Body of pancreas (tissue), 4 donors: ENCODE measurements at regions not wholly inside any gene's neighbourhood (a gene's known extent, or its start where the extent isn't known, plus 50 kb on each side); places are given as distances from the start of the nearest gene placed in this dataset.

Source experiments
- CTCF ChIP-seq, 7 experiments: fragments of 450-650 bp in 4 of 7; fragments of 200-600 bp in 3 of 7; sonication (generic) in 3 of 7; IDR thresholded peaks; one replicate each; pipeline ENCODE4 v1.5.1; 2016 to 2019; ENCODE audit warnings: antibody characterized with exemption in 7 of 7
- POLR2A ChIP-seq, 3 donors: fragments of 450-650 bp; IDR thresholded peaks; one replicate each; pipeline ENCODE4 v1.6.1; 2016; ENCODE audit warnings: antibody characterized with exemption in 3 of 3, mild to moderate bottlenecking in 2 of 3

DNA sequence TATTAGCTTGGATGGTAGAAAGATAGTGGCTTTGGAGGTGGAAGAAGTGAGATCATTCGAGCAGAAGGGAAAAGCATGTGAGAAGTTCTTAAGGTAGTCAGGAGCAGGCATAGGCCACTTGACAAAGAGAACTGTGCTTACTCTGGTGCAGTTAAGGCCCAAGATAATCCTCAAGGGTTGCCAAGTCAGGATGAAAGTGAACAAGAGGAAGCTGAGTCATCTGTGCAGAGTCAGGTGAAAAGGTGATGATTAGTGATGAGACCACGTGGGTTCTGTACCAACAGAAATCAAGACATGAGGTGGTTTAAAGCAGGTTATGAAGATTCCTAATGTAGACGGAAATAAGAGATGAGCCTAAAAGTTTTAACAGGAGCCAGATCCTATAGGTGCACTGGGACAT, 369.8 kb downstream of the DTHD1 start:
- TF ChIP-seq CTCF (IDR thresholded peaks at IDR 0.05), result no peak
- no peak for TF ChIP-seq POLR2A (IDR thresholded peaks at IDR 0.05)
